HK-2 (cell line): ENCODE measurements at regions not wholly inside any gene's neighbourhood (a gene's known extent, or its start where the extent isn't known, plus 50 kb on each side); places are given as distances from the start of the nearest gene placed in this dataset.
"Not testable (repeated sequence)": the region's sequence is repeated elsewhere in the genome, so short reads cannot be mapped to it uniquely, and the experiment has no call there.

Experiments used
- DNase-seq: peaks from one replicate; pipeline ENCODE4 v3.0.0-alpha.2; 2018; ENCODE audit not compliant: unreplicated experiment

- no peak for DNase-seq
Measured at GRCh38 chr3:161691677-161692076, 195.1 kb downstream of the OTOL1 start.

DNA sequence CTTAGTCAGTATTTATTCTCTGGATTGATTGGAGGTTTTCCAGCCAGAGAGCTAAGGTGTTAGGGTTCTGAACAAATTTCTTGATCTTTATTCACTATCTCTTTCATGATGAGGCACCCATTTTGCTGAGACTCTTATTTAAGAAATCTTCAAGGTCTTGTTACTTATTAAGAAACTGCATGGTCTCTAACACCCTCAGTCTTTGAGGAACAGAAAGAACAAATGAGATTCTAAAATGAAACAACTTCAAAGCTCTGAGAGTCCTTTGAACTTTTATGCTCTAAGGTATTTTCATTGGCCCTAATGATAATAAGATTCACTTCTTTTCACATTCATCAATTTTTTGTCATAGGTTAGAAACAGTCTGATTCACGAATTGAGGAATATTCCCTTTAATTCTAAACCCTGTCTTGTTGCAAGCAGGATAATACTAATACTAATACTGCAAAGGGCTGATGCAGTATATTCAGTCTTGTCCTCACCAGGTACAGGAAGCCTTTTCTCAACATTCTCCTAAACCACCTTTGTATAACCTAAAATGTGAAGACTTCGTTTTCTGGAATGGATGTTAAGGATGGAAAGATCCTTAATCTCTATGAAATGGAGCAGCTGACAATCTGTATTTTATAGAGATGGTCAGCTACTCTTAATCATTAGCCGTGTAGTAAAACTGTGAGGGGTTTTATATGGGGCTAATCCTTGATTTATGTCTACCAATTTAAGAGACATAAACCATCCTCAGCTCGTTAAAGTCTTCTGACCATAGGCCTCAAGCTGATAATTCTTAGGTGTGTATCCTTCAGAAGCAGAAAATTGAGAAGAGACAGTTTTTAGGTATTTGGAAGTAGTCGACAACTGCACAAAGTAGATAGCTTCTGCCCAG, 198.3 kb downstream of the OTOL1 start:
- no peak for DNase-seq

DNA sequence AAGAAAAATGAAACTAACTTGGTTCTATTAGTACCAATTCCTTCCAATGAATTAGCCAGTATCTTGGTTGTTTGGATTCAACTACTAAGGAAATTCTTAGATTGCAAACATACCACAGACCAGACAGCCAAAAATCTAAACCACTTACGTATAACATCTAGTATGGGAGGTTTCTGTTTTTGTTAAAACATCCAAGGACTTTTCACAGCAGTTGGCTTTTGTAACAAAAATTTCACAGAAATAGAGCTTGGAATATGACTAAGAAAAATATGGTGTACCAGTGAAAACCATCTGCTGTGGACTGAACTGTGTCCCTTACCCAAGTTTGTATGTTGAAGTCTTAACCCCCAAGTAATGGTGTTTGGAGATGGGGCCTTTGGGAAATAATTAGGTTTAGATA, 199.2 kb downstream of the OTOL1 start:
- DNase-seq, result no peak

DNA sequence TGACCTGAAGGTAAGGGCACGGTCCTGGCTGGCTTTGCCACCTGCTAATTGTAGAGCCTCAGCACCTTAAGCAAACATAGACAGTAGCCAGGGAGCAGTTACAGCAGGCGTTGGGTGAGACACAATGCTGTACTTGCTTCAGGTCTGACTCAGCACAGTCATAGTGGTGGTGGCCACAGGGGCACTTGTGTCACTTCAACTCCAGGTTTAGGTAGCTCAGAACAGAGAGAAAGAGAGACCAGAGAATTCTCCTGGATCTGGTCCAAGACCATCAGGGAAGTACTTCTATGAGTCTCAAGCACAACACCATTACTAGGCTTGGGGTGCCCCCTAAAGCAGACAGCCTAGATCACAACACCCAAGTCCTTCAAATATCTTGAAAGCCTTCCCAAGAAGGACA, 204.4 kb downstream of the OTOL1 start:
- no peak for DNase-seq

DNA sequence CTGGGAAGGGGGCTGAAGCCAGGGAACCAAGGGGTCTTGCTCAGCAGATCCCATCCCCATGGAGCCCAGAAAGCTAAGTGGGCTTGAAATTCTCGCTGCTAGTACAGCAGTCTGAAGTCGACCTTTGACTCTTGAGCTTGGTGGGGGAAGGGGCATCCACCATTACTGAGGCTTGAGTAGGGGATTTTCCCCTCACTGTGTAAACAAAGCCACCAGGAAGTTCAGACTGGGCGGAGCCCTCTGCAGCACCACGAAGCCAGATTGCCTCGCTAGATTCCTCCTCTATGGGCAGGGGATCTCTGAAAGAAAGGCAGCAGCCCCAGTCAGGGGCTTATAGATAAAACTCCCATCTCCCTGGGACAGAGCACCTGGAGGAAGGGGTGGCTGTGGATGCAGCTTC, 210.6 kb downstream of the OTOL1 start:
- DNase-seq, result not testable (repeated sequence)

DNA sequence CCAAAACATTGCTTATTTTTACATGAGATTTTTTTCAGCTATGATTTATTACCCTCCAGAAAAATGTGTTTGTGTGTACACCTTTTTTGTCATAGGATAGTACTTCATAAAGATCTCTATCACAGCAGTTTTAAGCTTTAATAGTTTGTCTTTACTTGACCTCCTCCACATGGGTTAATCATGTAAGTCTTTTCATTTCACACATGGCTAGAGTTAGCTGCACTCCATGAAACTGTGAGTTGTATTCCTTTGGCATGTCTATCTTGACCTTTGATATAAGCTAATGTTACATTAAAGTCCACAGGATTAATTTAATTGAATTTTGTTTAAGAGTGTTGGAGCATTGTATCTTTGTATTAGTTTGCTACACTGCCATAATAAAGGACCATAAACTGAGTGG, 217.1 kb downstream of the OTOL1 start:
- DNase-seq, result no peak

GRCh38 chr3:161731968-161732367, 235.4 kb downstream of the OTOL1 start:
- no peak for DNase-seq

DNA sequence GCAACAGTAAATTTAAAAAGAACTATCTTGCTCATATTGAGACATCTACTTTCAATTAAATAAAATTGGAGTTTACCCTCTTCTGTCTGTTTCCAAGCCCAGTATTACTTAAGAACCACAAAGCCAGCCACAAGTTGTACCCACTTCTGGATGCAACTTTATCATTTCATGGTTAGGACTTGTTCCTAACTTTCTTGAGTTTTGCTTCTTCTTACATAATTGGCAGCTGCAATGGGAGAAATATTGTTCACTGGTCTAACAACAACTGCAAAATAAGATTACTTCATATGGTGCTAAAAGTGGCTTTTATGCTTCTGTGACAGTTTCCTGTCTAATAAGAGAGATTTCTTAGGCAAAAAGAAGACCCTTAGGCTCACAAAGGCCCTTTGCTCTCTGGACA, 240.6 kb downstream of the OTOL1 start:
- DNase-seq, result no peak

GRCh38 chr3:161740421-161740820, 243.8 kb downstream of the OTOL1 start:
- no peak for DNase-seq

DNA sequence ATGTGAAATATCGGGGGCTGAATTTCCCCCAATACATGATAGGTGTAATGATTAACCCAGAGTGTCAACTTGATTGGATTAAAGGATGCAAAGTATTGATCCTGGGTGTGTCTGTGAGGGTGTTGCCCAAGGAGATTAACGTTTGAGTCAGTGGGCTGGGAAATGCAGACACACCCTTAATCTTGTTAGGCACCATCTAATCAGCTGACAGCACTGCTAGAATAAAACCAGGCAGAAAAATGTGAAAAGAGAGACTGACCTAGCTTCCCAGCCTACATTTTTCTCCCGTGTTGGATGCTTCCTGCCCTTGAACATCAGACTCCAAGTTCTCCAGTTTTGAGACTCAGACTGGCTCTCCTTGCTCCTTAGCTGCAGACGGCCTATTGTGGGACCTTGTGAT, 247.8 kb downstream of the OTOL1 start:
- DNase-seq, result no peak

DNA sequence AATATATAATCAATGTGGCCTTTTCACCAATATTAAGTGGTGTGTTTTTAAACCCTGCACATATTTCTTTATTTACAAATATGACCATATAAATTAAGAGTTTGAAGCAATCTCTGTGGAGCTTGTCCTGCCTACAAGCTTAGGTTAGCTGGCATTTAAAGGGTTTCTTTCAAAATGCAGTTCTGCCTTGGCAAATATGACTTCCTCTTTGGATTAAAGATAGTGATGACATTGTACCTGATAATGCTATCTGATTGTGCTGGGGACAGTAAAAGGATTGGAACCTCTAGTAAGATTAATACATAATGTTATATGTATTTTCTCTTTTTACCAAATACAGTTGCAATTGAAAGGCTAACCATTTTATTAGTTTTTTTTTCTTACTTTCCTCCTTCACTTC, 249.1 kb downstream of the OTOL1 start:
- no peak for DNase-seq

DNA sequence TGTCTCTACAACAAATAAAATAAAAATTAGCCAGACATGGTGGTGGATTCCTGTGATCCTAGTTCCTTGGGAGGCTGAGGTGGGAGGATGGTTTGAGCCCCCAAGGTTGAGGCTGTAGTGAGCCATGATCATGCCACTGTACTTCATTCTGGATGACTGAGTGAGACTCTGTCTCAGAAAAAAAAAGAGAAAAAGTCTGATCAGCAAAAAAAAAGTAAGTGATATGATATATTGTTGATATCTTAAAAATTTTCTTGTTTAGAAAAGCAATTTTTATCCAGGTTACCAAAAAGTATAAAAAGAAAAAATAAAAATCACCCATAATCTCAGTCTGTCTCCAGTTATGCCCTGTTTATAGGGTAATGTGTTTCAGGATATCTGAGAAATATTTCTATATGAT, 251.4 kb downstream of the OTOL1 start:
- DNase-seq, result no peak

GRCh38 chr3:161754420-161755053, 257.9 kb downstream of the OTOL1 start:
- no peak for DNase-seq

- DNase-seq, result no peak
Measured at GRCh38 chr3:161759444-161759843, 262.8 kb downstream of the OTOL1 start.

- DNase-seq, result no peak
Measured at GRCh38 chr3:161766331-161766730, 269.7 kb downstream of the OTOL1 start.

DNA sequence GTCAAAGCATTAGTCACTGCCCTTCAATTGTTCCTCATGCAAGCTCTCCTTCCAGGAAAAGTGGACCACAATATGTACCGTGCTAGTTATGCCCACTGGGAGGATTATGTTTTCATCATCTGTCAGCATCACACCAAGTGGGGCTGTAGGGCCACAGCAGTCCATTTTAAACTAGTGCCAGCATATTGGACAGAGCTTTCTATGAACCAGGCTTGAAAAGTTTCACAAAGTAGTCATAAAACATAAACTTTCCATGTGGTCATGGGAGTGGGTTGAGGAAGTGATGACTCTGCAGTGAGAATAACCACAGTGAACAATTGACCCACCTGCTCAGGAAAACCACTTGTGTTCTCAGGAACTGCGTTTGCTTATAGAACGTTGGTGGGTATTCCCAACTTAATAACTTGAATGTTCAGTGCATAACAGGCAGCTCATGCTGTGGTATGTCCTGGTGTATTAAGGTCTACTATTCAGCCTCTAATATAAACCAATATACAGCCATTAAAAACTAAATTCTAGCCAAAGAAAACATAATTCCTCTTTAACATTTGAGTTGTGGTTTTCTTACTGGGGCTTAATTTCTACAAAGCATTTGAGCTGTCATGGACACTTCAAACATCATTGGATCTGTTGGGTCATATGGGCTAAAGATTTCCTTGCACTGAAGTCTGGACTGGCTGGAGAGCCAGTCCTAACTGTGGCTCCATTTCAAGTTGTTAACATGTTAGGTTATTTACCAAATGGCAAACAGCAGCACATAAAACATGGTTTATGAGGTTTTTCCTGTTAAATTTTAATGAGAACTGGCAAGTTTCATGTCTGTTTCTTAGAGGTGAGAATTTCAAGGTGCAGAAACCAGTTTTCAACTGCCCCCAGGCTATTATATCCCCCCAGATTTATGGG, 274.1 kb downstream of the OTOL1 start:
- no peak for DNase-seq

- no peak for DNase-seq
Measured at GRCh38 chr3:161781381-161781780, 284.8 kb downstream of the OTOL1 start.

GRCh38 chr3:161793194-161793930, 296.8 kb downstream of the OTOL1 start:
- no peak for DNase-seq

DNA sequence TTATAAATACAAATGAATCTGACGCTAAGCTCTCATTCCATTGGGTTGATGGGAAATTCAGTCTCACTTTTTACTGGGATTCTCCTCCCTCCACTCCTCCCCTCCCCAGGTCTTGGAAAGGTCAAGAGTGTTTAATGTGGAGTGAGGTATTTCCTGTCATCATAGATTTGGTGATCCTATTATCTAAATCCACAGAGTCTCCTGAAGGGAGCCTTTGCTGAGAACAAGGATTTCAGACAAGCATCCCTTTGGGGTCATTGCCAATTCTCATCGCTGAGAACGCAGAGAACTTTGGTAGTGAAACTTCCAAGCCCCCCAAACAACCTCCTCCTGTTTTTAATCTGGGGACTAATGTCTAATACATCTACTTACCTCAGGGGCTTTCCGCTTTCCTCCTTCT, 297.9 kb downstream of the OTOL1 start:
- no peak for DNase-seq

- no peak for DNase-seq
Measured at GRCh38 chr3:161796312-161796711, 299.7 kb downstream of the OTOL1 start.

GRCh38 chr3:161796780-161797179, 300.2 kb downstream of the OTOL1 start:
- no peak for DNase-seq

GRCh38 chr3:161798016-161798415, 301.4 kb downstream of the OTOL1 start:
- DNase-seq, result no peak
